Left kidney (tissue), 1 donor: ENCODE measurements at regions not wholly inside any gene's neighbourhood (a gene's known extent, or its start where the extent isn't known, plus 50 kb on each side); places are given as distances from the start of the nearest gene placed in this dataset.
A peak's percentile ranks its signal among the peaks of the same experiment; 100 is the strongest.

Experiments
- DNase-seq: peaks from one replicate; pipeline ENCODE4 v3.0.0-alpha.2; 2013

DNA sequence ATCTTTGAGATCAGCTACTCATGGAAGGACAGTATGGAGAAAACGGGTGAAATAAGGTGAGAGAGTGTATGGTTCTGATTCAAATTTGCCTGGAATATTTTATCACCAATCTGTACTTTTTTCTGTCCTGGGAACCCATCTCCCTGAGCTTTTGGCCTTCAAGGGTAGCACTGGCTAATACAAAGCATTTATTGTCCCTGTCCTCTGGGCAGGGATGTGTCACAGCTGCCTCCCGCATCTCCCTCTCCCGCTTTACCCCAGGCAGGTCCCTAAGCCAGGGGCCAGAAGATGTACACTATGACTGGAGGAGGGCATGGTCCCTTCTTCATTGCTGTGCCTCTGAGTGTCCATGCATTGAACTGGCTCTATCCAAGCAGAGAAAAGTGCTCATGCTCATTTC is 201.7 kb upstream of the CHRNA7 start:
- DNase-seq, result no peak

GRCh38 chr15:31830591-31830990 is 199.7 kb upstream of the CHRNA7 start:
- no peak for DNase-seq

DNA sequence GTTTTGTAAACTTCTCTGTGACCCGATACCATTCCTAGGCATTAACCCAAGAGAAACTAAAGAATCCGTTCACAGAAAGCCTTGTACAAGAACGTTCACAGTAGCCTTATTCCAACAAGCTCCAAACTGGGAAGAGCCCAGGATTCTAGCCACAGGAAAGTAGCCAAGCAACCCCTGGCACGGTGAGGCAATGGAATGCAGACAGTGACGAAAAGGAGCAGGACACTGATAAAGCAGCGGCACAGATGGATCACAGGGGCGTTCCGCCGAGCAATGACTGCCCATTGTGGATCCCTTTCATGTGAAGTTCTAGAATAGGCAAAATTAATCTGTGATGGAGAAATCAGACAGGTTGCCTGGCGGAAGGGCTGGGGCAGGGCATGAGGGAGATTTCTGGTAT is 198.7 kb upstream of the CHRNA7 start:
- DNase-seq, result no peak

GRCh38 chr15:31834654-31835053 is 195.7 kb upstream of the CHRNA7 start:
- no peak for DNase-seq

DNA sequence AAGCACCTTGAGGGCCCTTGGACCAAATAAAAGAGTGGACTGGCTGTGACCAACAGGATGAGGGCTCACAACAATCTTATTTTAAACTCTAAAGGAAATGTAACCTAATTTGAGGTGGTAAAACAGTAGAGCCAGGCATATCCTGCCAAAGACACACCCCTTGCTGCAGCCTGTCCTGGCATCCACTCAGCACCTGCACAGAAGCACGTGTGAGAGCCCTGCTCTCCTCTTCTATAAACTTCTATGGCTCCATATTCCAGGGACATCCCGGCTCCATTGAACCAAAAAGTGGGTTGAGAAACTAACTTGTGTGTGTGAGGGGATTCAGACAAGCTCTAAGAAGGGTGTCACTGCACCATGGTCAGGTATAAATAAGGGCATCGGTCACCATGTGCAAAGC is 190.9 kb upstream of the CHRNA7 start:
- no peak for DNase-seq

GRCh38 chr15:31840849-31841476 is 189.4 kb upstream of the CHRNA7 start:
- no peak for DNase-seq

GRCh38 chr15:31842532-31843195 is 187.7 kb upstream of the CHRNA7 start:
- DNase-seq, result no peak

DNA sequence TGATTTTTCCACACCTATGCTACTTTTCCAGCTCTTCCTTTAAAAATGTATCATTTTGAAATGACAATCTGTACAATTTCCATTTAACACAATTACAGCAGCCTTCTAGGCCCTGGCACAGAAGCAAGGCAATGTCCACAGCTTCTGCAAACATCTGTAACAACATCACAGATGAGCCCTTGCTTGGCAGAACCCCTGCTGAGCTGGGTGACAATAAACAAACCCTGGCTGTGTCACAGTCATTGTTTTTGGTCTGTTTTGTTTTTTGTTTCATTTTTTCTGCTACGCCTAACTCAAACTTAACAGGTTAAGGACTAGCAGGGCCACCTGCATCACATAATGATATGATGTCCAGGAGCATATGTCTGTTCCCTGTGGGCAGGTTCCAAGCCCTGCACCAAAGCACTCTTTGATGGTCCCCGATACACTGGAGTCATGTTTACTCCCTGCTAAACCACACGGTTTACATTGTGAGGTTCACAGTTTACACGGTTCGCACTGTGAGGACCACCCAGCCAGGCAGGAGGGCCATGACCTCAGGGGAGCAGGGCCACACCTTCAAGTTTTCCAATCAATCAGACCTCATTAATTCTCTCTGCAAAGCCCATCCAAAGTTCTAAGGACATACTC is 186.8 kb upstream of the CHRNA7 start:
- DNase-seq, result no peak

- no peak for DNase-seq
Measured at GRCh38 chr15:31845791-31846190, 184.5 kb upstream of the CHRNA7 start.

DNA sequence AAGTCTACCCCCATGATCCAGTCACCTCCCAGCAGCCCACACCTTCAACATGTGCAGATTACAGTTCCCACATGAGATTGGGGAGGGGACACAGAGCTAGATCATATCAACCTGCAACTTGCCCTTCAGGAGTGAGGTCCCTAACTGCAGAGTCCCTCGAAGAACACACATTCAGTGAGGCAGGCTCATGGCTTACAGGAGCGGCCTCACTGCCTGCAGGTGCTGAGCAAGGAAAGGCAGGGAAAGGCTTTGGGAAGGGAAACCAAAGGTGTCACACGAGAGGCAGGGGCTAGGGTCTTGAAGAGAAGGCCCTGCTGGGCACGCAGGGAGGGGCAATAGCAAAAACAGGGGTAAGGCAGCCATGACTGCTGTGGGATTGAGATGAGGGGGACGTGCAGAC is 182.4 kb upstream of the CHRNA7 start:
- DNase-seq, result no peak

- no peak for DNase-seq
Measured at GRCh38 chr15:31848621-31849020, 181.7 kb upstream of the CHRNA7 start.

DNA sequence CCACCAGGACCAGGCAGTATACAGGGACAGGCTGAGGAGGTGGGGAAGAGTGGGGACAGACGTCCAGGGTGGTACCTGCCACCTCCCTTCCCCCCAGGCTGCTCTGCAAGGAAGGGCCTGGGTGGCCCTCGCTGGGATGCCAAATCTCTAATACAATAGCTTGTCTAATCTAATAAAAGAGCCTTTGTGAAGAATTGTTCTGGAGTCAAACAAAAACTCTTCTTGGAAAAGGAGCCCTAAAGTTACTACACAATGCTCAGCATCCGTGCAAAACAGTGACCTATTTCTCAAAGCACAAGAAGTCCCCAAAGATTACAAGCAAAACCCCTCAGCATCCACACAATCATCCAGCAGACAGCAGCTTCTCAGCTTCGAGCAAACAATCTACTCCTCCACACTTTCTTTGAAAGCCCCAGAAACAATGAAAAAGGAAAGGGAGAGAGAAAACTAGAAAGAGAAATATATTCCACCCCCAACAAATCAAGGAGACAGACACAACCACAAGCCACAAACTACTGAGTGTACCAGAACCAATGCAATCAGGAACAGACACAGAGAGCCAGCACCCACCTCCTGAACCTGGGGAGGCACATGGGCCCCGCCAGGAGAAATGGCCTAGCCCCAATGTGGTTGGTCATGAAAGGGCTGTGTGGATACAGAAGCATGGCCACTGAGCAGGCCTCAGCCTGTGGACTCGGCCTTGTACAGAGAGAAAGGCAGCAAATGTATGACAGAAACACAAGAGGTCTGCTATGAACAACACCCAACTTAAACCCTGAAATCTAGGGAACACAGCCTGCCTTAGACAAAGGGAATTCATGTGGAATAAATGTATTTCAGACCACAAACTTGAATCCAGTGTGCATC is 177.1 kb upstream of the CHRNA7 start:
- DNase-seq, result no peak

DNA sequence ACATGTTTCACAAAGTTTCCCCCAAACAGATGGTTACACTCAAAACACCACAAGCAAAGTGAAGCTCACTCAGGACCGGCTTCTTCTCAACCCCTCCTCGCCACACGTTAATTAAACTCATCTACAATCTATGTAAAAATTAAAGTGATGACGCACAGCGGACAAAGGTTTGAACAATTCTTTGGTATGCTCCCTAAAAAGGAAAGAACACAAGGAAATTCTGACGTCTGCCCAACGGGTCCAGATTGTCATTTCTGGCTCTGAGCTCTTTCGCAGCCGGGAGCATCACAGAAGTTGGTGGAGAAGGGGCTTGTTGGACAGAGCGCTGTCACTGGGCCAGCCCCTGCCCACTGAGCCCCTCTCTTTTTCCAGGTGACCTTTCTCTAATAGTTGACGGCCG is 173.7 kb upstream of the CHRNA7 start:
- DNase-seq, result no peak

DNA sequence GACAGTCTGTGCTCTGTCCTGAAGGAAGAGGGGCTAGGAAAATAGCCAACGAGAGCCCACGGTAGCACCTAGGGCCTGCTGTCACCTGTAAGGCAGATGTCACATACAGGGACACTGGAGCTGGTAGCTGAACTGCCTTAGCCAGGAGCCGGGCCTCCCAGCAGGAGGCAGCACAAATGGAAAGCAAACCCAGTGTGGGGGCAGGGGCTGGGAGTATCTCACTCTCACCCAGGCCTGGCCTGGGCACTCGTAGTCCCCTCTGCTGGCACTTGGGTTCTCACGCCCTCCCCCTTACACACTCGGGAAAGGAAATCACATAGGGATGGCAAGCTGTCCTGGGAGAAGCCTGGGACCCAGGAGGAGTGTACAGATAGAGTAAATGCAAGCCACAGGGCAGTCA is 173.1 kb upstream of the CHRNA7 start:
- no peak for DNase-seq

- no peak for DNase-seq
Measured at GRCh38 chr15:31858026-31858425, 172.3 kb upstream of the CHRNA7 start.

- DNase-seq, result no peak
Measured at GRCh38 chr15:31866248-31866647, 164.1 kb upstream of the CHRNA7 start.

DNA sequence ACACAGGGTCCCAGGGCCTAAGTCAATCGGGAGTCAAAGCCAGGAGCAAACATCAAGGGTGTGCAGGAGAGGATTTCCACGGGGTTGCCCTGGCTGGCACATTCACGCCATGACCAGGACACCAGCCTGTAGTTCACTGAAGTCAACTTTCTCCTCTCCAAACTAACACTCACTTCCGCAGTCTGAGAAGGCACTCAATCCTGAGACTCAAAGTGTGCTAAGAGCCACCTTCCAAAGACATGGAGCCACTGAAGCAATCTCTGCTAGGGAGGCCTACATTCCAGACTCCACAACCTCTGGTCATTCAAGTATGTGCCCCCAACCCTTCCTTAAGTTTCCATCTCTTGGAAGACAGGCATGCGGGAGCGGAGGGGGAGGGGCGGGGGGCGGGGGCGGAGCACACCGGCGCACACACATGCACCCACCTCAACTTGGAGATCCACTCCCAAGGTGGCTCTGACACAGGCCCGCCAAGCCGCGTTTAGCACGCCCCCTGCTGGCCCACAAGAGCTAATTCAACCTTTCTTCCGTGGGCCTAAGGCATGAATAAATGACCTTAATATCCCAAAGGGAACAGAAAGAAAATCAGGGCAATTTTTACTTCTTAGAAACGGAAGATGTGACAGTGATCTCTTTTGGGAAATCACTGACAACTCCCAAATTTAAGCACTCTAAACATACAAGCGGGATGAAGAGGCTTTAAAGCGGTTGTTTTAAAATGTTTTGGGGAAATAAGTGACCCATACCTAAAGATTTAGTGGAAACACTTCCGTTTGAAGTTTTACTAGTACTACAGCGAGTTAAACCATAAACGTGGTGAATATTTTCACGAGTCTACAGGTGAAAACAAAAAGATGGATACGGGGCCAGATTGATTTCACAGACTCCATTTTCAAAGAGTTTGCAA is 162.5 kb upstream of the CHRNA7 start:
- peak; percentile 52 for DNase-seq

DNA sequence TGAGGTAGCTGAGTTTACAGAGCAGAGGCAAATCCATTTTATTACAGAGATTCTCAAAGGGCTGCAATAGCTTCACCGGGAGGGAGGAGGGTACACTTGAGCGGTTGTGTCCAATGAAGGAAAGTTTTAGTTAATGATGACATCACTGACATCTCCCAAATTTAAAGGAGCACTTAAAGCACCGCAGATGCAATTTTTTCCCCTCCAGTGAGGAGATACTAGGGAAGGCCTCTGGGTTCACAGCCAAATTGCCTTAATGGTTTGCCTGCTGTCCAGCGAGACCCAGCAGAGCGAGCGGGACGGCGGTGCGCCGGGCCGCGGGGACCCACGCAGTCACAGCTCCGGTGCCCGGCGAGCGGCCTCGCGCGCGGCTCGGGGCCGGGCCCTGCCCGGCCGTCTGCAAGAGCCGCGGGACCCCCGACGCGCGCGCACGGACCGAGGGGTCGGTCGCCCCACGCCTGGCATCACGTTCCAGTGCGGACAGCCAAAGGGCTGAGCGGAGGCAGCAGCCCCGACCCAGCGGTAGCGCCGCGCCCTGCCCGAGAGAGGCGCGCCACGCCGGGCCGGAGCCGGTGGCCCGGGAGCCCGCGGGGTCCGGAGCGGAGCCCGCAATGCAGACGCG is 160.5 kb upstream of the CHRNA7 start:
- peak; percentile 34 for DNase-seq

- peak; percentile 82 for DNase-seq
Measured at GRCh38 chr15:31870328-31871165, 159.8 kb upstream of the CHRNA7 start, which contains the start of gene OTUD7A. Gene OTUD7A, minus strand, starts transcription at chr15:31870673.
